Lower lobe of right lung (tissue), 2 donors: ENCODE measurements at regions not wholly inside any gene's neighbourhood (a gene's known extent, or its start where the extent isn't known, plus 50 kb on each side); places are given as distances from the start of the nearest gene placed in this dataset.
"Not testable (repeated sequence)": the region's sequence is repeated elsewhere in the genome, so short reads cannot be mapped to it uniquely, and the experiment has no call there.

Source experiments
- ATAC-seq, 2 donors: fragments of 200-7000 bp; cut with Tn5 transposase; one replicate each; pipeline ENCODE4 v1.9.1; 2020 to 2022; ENCODE audit warnings: mild to moderate bottlenecking in 2 of 2, moderate library complexity in 2 of 2
- DNase-seq: peaks from one replicate; pipeline ENCODE4 v3.0.0-alpha.2; 2020
- H3K27ac ChIP-seq: fragments of 200-600 bp; one replicate; pipeline ENCODE4 v1.8.0; 2022
- H3K27me3 ChIP-seq: fragments of 200-600 bp; one replicate; pipeline ENCODE4 v1.8.0; 2022; ENCODE audit warnings: low read depth
- H3K36me3 ChIP-seq: fragments of 200-600 bp; one replicate; pipeline ENCODE4 v1.8.0; 2022; ENCODE audit warnings: mild to moderate bottlenecking
- H3K4me1 ChIP-seq: fragments of 200-600 bp; one replicate; pipeline ENCODE4 v1.8.0; 2022
- H3K4me3 ChIP-seq: fragments of 200-600 bp; one replicate; pipeline ENCODE4 v1.8.0; 2022; ENCODE audit warnings: mild to moderate bottlenecking
- H3K9me3 ChIP-seq: fragments of 200-600 bp; one replicate; pipeline ENCODE4 v1.8.0; 2022
- CTCF ChIP-seq: fragments of 200-600 bp; IDR thresholded peaks from one replicate; pipeline ENCODE4 v1.8.0; 2022; ENCODE audit warnings: antibody characterized with exemption, mild to moderate bottlenecking
- intact Hi-C: fragments of 100-400 bp; cut with DNase I; formaldehyde crosslinking; loops from one replicate; pipeline ENCODE4 v1.11.0; 2022
- donor health status: DM: no; HTN: yes; CAD: no; lungs with severe emphysema.

GRCh38 chrX:77276742-77277141 lies 170.4 kb upstream of the FGF16 start:
- no peak overlapping the region for H3K27ac ChIP-seq
- no peak for ATAC-seq
- no peaks in the 10 kb centered on the region for H3K4me1 ChIP-seq
- intact Hi-C loops: no loop called here
- no peak overlapping the region for H3K4me3 ChIP-seq
- no peaks in the 10 kb centered on the region for H3K36me3 ChIP-seq
- DNase-seq: no peak
- no peaks in the 10 kb centered on the region for H3K9me3 ChIP-seq
- TF ChIP-seq CTCF: no peak
- H3K27me3 ChIP-seq: no peaks in the 10 kb centered on the region

- Histone ChIP-seq H3K9me3 (no peaks in the 10 kb centered on the region), H3K4me3 (no peak overlapping the region), H3K4me1 (no peaks in the 10 kb centered on the region), H3K27me3 (no peaks in the 10 kb centered on the region), H3K36me3 (no peaks in the 10 kb centered on the region), H3K27ac (no peak overlapping the region)
- intact Hi-C loops: no loop called here
- no peak for DNase-seq
- TF ChIP-seq CTCF: no peak
- ATAC-seq: no peak
Observed at GRCh38 chrX:77277911-77278310, 169.3 kb upstream of the FGF16 start.

DNA sequence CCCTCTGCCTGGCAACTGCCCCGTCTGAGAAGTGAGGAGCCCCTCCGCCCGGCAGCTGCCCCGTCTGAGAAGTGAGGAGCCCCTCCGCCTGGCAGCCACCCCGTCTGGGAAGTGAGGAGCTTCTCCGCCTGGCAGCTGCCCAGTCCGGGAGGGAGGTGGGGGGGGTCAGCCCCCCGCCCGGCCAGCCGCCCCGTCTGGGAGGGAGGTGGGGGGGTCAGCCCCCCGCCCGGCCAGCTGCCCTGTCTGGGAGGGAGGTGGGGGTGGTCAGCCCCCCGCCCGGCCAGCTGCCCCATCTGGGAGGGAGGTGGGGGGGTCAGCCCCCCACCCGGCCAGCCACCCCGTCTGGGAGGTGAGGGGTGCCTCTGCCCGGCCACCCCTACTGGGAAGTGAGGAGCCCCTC lies 167.8 kb upstream of the FGF16 start:
- H3K4me3 ChIP-seq, H3K27me3 ChIP-seq, H3K9me3 ChIP-seq, ATAC-seq, intact Hi-C loops, H3K36me3 ChIP-seq, DNase-seq, H3K4me1 ChIP-seq, H3K27ac ChIP-seq: not testable (repeated sequence)

DNA sequence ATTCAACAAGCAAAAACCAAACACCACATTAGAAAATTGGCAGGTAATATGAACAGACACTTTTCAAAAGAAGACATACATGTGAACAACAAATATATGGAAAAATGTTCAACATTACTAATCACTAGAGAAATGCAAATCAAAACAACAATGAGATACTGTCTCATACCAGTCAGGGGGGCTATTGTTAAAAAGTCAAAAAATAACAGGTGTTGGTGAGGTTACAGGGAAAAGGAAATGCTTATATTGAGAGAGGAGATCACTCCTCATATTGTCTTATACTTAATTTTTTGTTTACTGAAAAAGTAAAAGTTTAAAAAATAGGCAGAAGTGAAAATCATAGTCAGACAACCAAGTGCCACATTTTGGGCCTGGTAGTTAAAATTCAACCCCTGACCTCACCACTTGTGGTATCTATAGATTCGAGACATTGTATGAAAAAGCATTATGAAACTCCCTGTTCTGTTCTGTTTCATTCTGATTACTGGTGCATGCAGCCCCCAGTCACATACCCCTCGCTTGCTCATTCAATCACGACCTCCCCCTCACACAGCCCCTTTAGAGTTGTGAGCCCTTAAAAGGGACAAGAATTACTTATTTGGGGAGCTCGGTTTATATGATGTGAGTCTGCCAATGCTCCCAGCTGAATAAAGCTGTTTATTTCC lies 153.7 kb upstream of the FGF16 start:
- H3K27ac ChIP-seq: no peak overlapping the region
- TF ChIP-seq CTCF: no peak
- intact Hi-C loops: no loop called here
- H3K27me3 ChIP-seq: no peaks in the 10 kb centered on the region
- no peaks in the 10 kb centered on the region for H3K9me3 ChIP-seq
- no peak overlapping the region for H3K4me3 ChIP-seq
- no peaks in the 10 kb centered on the region for H3K36me3 ChIP-seq
- DNase-seq (no peak), ATAC-seq (no peak)
- no peaks in the 10 kb centered on the region for H3K4me1 ChIP-seq

DNA sequence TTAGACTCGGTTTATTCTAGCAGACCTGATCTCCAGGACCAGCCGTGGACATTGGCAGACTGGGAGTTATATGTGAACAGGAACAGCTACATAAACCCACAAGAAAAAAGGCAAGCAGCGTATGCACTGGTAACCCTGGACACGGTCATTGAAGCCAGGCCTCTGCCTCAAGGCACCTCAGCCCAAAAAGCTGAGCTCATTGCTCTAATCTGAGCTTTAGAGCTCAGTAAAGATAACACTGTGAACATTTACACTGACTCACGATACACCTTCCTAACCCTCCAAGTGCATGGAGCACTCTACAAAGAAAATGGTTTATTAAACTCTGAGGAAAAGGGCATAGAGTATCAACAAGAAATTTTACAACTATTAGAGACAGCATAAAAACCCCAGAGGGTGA lies 148.9 kb upstream of the FGF16 start:
- Histone ChIP-seq H3K27ac (no peak overlapping the region), H3K36me3 (no peaks in the 10 kb centered on the region), H3K9me3 (no peaks in the 10 kb centered on the region), H3K27me3 (no peaks in the 10 kb centered on the region), H3K4me1 (no peaks in the 10 kb centered on the region), H3K4me3 (no peak overlapping the region)
- intact Hi-C loops: no loop called here
- DNase-seq: no peak
- no peak for TF ChIP-seq CTCF
- ATAC-seq: no peak

DNA sequence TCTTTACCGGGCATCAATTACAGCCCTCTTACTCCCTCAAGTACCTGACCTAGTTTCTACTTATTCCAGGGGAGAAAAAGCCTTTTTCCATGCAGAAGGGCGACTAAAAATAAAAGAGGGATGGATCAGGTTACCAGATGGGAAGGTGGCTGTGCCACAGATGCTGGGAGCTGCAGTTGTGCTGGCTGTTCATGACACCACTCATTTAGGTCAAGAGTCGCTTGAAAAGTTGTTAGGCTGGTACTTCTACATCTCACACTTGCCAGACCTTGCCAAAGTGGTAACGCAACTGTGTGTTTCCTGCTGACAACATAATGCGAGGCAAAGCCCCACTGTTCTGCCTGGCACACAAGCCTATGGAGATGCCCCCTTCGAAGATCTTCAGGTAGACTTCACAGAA lies 148.4 kb upstream of the FGF16 start:
- Histone ChIP-seq H3K27ac (no peak overlapping the region), H3K27me3 (no peaks in the 10 kb centered on the region), H3K4me1 (no peaks in the 10 kb centered on the region), H3K9me3 (no peaks in the 10 kb centered on the region), H3K36me3 (no peaks in the 10 kb centered on the region), H3K4me3 (no peak overlapping the region)
- DNase-seq (no peak), ATAC-seq (peak; percentile 24 to 54)
- TF ChIP-seq CTCF: no peak
- intact Hi-C loops: no loop called here
